HG02798 (cell line): ENCODE measurements at regions not wholly inside any gene's neighbourhood (a gene's known extent, or its start where the extent isn't known, plus 50 kb on each side); places are given as distances from the start of the nearest gene placed in this dataset.

Source experiments
- ATAC-seq: cut with Tn5 transposase; IDR thresholded peaks from one replicate; pipeline ENCODE4 v1.9.1; 2021; ENCODE audit warnings: mild to moderate bottlenecking; ENCODE audit not compliant: unreplicated experiment, poor library complexity

DNA sequence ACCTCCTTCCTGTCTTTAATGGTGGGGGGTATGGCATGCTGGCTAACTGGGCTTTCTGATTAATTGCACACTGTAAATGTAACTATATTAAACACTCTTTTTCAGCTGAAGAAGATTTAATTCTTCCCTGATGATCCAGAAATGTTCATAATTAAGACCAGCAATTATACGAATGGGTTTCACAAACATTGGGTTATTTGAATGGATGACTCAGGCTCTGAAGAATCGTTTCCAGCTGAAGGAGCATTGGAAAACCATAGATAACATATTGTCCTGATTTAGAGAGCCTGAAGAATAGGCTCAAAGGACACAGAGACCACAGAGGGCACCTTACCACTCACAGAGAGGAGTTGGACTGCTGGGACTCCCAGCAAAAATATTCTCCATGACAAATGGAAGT, 130.7 kb upstream of the SSTR4 start:
- no peak for ATAC-seq

GRCh38 chr20:22904905-22905304, 130.2 kb upstream of the SSTR4 start:
- ATAC-seq = no peak

DNA sequence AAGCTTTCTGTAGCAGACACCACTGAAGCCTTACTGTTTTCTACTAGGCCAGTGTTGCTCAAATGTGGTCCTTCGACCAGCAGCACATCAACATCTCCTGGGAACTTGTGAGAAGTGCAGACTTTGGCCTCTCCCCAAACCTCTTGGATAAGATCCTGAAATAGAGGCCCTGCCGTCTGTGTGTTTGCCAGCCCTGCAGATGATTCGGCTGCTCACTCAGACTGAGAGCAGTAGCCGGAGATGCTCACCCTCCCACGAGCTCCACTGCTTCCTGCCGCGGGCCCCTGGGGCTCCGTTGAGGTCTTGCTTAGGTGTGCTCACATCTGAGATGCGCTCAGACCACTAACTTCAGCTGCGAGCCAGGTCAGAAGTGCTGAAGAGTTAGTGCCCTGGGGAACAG, 129.5 kb upstream of the SSTR4 start:
- peak; percentile 97 for ATAC-seq

- no peak for ATAC-seq
Observed at GRCh38 chr20:22908437-22908836, 126.7 kb upstream of the SSTR4 start.

- ATAC-seq = no peak
Observed at GRCh38 chr20:22908944-22909343, 126.2 kb upstream of the SSTR4 start.

- ATAC-seq = no peak
Observed at GRCh38 chr20:22909436-22909835, 125.7 kb upstream of the SSTR4 start.

DNA sequence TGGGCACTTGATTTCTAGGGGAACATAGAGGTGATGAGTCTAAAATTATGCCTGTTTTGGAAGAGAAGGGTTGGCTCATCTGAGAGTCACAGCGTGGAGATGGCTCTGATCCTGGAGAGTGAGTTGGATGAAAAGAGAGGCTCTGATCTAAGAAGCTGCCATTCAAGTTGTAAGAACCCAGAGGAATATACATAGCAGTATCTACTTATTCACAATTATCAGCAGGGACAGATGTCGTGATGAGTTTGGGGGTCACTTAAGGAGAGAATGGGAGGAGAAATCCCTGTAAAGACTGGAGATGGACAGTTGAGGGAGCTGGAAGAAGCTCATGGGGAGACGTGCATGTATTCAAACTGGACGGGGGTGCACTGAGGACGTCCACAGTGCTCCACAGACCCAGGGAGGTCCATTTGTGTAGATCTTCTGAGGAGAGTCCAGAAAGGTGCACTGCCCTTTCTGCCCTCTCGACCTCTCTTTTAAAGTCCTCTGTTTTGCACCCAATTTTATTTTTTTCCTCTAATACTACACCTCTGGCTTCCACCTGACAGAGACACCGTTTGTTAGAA, 124.7 kb upstream of the SSTR4 start:
- no peak for ATAC-seq

DNA sequence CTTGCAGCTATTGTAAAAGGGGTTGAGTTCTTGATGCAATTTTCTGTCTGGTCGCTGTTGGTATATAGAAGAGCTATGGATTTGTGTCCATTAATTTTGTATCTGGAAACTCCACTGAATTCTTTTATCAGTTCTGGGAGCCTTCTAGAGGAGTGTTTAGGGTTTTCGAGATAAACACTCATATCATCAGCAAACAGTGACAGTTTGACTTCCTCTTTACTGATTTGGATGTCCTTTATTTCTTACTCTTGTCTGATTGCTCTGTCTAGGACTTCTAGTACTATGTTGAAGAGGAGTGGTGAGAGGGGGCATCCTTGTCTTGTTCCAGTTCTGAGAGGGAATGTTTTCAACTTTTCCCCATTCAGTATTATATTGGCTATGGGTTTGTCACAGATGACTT, 120.8 kb upstream of the SSTR4 start:
- ATAC-seq = no peak

GRCh38 chr20:22915512-22915911, 119.6 kb upstream of the SSTR4 start:
- no peak for ATAC-seq

DNA sequence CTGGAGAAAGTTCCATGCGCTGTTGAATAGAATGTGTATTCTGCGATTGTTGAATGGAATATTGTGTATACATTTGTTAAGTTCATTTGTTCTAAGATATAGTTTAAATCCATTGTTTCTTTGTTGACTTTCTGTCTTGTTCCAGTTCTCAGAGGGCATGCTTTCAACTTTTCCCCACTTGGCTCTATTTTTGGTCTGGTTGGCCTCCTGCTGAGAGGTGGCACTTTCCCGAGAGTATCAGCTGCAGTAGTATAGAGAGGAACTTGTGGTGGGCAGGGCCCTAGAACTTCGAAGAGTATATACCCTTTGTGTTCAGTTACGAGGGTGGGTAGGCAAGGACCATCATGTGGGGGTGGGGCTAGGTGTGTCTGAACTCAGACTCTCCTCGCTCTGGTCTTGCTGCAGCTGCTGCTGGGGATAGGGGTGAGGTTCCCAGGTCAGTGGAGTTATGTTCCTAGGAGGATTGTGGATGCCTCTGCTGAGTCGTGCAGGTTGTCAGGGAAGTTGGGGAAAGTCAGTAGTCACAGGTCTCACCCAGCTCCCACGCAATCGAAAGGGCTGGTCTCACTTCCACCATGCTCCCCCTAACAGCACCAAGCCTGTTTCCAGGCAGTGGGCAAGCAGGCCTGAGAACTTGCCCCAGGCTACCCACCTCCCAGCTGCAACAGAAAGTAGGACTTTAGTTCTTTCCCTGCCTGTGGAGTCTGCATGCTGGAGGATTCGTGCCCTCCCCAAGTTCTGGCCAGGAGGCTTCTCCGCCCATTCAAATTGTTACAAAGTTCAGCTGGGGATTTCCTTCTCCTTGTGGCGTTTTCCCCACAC, 118.9 kb upstream of the SSTR4 start:
- ATAC-seq = peak; percentile 37

DNA sequence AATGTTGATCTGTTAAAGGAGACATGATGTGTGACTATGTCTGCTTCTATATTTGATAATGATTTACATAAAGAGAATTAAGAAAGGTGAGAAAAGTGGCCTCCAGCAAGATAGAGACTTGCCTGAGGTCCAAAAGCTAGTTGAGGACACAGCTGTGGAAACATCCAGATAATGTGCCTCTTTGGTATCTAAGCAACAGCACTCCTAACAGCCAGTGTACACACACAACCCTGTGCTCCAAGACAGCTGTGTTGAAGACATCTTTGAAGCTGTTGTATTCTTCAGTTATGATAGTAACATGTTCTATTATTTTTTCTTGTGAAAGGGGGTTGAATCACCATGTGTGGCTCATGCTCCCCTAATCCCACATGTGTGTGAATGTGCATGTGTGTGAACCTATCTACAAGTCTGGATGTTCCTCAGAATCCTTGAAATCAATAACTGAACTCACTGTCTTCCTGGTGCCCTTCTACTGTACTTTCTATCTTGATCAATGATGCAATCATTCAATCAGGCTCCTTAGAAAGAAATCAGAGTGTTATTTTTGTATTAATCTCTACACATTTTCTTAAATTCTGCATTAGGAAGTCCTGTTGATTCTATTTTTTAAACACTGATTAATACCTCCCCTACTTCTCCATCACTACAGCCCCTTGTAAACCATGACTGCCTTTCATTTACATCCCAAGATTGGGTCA, 116.7 kb upstream of the SSTR4 start:
- peak; percentile 42 for ATAC-seq

DNA sequence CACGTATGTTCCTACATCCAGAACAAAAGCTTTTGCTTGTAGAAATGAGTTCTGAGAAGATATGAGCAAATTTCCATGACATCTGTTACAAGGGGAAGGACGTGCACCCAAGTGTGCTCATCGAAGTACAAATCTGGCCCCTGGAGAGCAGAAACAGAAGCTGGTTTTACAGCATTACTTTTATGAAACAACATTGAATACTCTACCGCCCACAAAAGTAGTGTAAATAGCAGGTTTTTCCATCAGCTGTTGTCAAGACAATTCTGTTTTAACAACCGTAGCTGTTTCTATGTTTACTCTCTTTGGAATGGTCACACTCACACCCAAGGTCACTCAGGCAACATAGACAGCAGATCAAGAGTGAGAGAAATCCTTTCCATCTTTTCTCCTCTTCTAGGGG, 114.2 kb upstream of the SSTR4 start:
- ATAC-seq = no peak

DNA sequence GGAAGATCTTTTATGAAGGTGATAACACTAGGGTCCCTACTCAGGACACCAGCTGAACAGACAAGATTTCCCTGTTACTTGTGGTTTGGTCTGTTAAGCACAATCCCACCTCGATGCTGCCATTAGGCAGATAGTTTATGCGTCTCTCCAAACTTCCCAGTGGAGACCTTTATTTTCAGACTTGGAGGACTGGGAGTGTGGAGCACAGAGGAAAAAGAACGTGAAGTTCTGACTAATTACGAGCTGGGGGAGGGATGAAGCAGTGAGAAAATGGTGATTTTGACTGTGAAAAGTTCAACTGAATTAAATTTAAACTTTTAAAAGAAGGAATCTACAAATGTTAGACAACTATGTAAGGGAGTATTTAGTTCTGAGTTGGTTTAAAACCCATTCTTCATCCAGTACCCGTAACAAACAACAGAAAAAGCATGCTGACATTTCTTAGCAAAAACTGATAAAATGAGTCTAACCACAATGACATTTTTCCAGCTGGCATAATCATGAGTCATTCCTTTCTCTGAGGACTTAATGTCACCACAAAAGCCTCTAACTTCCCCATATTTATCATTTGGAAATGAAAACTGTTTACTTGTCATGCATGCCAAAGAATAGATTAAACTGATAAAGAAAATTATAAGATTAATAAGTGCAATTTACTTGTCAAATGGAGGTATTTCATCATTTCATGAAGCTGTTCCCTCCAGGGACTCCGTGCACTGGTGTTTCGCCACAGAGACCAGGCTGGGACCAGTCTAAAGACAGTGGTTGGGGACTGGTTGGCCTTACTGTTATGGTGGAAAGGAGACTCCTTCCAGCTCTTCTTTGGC, 113.3 kb upstream of the SSTR4 start:
- no peak for ATAC-seq

- no peak for ATAC-seq
Observed at GRCh38 chr20:22922987-22923386, 112.1 kb upstream of the SSTR4 start.

GRCh38 chr20:22924046-22924737, 110.9 kb upstream of the SSTR4 start:
- ATAC-seq = no peak

GRCh38 chr20:22924949-22925612, 110.0 kb upstream of the SSTR4 start:
- ATAC-seq = peak; percentile 75

DNA sequence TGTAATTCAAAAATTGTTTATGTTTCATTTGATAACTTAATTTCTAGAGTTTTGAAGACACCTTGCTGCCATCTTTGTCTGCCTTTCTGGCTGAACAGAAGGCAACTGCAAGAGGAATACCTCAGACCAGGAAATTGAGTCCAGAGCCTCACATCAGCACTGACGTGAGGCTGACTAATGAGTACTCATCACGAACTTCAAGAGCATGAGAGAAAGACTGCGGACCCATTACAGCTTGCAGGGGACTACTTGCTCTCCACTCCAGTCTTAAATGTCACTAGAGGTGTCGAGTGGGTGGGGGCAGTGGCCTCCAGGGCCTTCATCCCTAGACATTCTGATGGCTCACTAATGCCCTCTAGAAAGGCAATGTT, 109.5 kb upstream of the SSTR4 start:
- peak; percentile 22 for ATAC-seq

DNA sequence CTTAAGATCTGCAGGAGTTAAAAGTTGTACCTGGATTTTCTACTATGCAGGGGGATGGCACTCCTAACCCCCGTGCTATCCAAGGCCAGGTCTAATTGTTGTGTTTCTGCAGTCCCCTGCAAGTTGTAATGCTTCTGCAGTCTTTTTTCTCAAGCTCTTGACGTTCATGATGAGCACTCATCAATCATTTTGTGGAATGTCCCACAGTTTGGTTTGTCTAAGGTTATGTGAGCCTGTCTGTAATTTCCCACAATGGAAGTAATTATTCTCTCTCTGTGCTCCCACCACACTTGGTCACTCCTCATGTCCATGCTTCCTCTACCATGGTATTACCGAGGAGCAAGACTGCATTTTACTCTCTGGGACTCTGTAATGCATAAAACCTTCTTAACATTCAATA, 107.6 kb upstream of the SSTR4 start:
- no peak for ATAC-seq

- no peak for ATAC-seq
Observed at GRCh38 chr20:22928679-22929078, 106.4 kb upstream of the SSTR4 start.

- no peak for ATAC-seq
Observed at GRCh38 chr20:22929661-22930060, 105.5 kb upstream of the SSTR4 start.
